ENCODE measurements at regions not wholly inside any gene's neighbourhood (a gene's known extent, or its start where the extent isn't known, plus 50 kb on each side); places are given as distances from the start of the nearest gene placed in this dataset.

- Histone ChIP-seq H3K27me3 (ENCODE audit: insufficient read depth in 3 of 3, low read length in 2 of 3) (no peaks in the 10 kb centered on the region), H3K4me3 (no peak overlapping the region), H3K27ac (no peak overlapping the region), H3K4me1 (no peaks in the 10 kb centered on the region), H3K36me3 (ENCODE audit: insufficient read depth in 1 of 2, low read depth in 1 of 2) (no peaks in the 10 kb centered on the region), H3K9me3 (no peaks in the 10 kb centered on the region)
- intact Hi-C loops (cut with DNase I), result no loop called here
- TF ChIP-seq CTCF (IDR thresholded peaks at IDR 0.05), result no peak
- WGBS, 3 donors, result 74 to 90% (median 89%) methylated on average over 2 of the region's 2 CpGs
- DNase-seq, result no peak
- no peak for ATAC-seq
Measured at GRCh38 chr10:56856569-56856968, 495.5 kb upstream of the ZWINT start.

GRCh38 chr10:56844978-56845529 is 484.0 kb upstream of the ZWINT start:
- Histone ChIP-seq H3K36me3 (ENCODE audit: insufficient read depth in 1 of 2, low read depth in 1 of 2) (no peaks in the 10 kb centered on the region), H3K27ac (no peak overlapping the region), H3K9me3 (no peaks in the 10 kb centered on the region), H3K27me3 (ENCODE audit: insufficient read depth in 3 of 3, low read length in 2 of 3) (no peaks in the 10 kb centered on the region), H3K4me3 (no peak overlapping the region), H3K4me1 (no peaks in the 10 kb centered on the region)
- no peak for ATAC-seq
- no peak for DNase-seq
- 75 to 79% (median 76%) methylated on average over 6 of the region's 6 CpGs for WGBS, 3 donors
- no peak for TF ChIP-seq CTCF (IDR thresholded peaks at IDR 0.05)
- intact Hi-C loops (cut with DNase I), result no loop called here

- H3K27ac ChIP-seq, result no peak overlapping the region
- H3K36me3 ChIP-seq (ENCODE audit: insufficient read depth in 1 of 2, low read depth in 1 of 2), result no peaks in the 10 kb centered on the region
- H3K4me1 ChIP-seq, result no peaks in the 10 kb centered on the region
- no peaks in the 10 kb centered on the region for H3K9me3 ChIP-seq
- intact Hi-C loops (cut with DNase I), result no loop called here
- DNase-seq (no peak), ATAC-seq (no peak)
- TF ChIP-seq CTCF (IDR thresholded peaks at IDR 0.05), result no peak
- H3K27me3 ChIP-seq (ENCODE audit: insufficient read depth in 3 of 3, low read length in 2 of 3), result no peaks in the 10 kb centered on the region
- H3K4me3 ChIP-seq, result no peak overlapping the region
Measured at GRCh38 chr10:56836659-56837058, 475.6 kb upstream of the ZWINT start.

GRCh38 chr10:56831681-56832080 is 470.6 kb upstream of the ZWINT start:
- Histone ChIP-seq H3K9me3 (peaks cover 3% of the 10 kb centered on the region), H3K27ac (no peak overlapping the region), H3K4me1 (no peaks in the 10 kb centered on the region), H3K27me3 (ENCODE audit: insufficient read depth in 3 of 3, low read length in 2 of 3) (no peaks in the 10 kb centered on the region), H3K4me3 (no peak overlapping the region), H3K36me3 (ENCODE audit: insufficient read depth in 1 of 2, low read depth in 1 of 2) (no peaks in the 10 kb centered on the region)
- ATAC-seq (no peak), DNase-seq (no peak)
- intact Hi-C loops (cut with DNase I), result no loop called here
- 48 to 68% (median 60%) methylated on average over 3 of the region's 3 CpGs for WGBS, 3 donors
- no peak for TF ChIP-seq CTCF (IDR thresholded peaks at IDR 0.05)

GRCh38 chr10:56823849-56824248 is 462.8 kb upstream of the ZWINT start:
- no peak for TF ChIP-seq CTCF (IDR thresholded peaks at IDR 0.05)
- H3K9me3 ChIP-seq, result peaks cover 5% of the 10 kb centered on the region
- intact Hi-C loops (cut with DNase I), result no loop called here
- no peaks in the 10 kb centered on the region for H3K4me1 ChIP-seq
- H3K36me3 ChIP-seq (ENCODE audit: insufficient read depth in 1 of 2, low read depth in 1 of 2), result no peaks in the 10 kb centered on the region
- ATAC-seq (no peak), DNase-seq (no peak)
- H3K4me3 ChIP-seq, result no peak overlapping the region
- WGBS, 3 donors, result 38 to 44% (median 41%) methylated on average over 1 of the region's 1 CpG
- H3K27me3 ChIP-seq (ENCODE audit: insufficient read depth in 3 of 3, low read length in 2 of 3), result no peaks in the 10 kb centered on the region
- no peak overlapping the region for H3K27ac ChIP-seq
